ENCODE measurements at regions not wholly inside any gene's neighbourhood (a gene's known extent, or its start where the extent isn't known, plus 50 kb on each side); places are given as distances from the start of the nearest gene placed in this dataset.
A peak's percentile ranks its signal among the peaks of the same experiment; 100 is the strongest.

- no peak overlapping the region for H3K4me3 ChIP-seq (ENCODE audit: low read depth, low read length)
- no peak for DNase-seq (ENCODE audit: low read depth)
- no peak for TF ChIP-seq CTCF (conservative IDR thresholded peaks at IDR 0.05; ENCODE audit: low read depth, low read length)
These were observed 1360.7 kb upstream of the CELF2 start for GRCh38 chr10:9656996-9657395.

- no peak for DNase-seq (ENCODE audit: low read depth)
- H3K4me3 ChIP-seq (ENCODE audit: low read depth, low read length), result no peak overlapping the region
- TF ChIP-seq CTCF (conservative IDR thresholded peaks at IDR 0.05; ENCODE audit: low read depth, low read length), result no peak
These were observed 1360.1 kb upstream of the CELF2 start for GRCh38 chr10:9657530-9657929.

DNA sequence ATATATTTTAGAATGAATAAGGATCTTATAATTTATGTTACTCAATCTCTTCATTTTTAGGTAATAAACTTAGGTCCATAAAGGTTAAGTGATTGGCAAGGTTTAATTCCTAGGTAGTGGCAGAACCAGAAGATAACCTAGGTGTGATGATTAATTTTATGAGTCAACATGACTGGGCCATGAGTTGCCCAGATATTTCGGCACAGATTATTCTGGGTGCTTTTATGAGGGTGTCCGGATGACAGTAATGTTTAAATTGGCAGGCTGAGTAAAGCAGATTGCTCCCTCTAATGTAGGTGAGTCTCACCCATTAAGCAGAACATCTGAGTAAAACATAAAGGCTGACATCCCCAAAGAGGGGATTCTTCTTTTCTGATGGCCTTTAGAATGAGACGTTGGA is 1349.3 kb upstream of the CELF2 start:
- H3K4me3 ChIP-seq (ENCODE audit: low read depth, low read length), result no peak overlapping the region
- TF ChIP-seq CTCF (conservative IDR thresholded peaks at IDR 0.05; ENCODE audit: low read depth, low read length), result no peak
- no peak for DNase-seq (ENCODE audit: low read depth)

DNA sequence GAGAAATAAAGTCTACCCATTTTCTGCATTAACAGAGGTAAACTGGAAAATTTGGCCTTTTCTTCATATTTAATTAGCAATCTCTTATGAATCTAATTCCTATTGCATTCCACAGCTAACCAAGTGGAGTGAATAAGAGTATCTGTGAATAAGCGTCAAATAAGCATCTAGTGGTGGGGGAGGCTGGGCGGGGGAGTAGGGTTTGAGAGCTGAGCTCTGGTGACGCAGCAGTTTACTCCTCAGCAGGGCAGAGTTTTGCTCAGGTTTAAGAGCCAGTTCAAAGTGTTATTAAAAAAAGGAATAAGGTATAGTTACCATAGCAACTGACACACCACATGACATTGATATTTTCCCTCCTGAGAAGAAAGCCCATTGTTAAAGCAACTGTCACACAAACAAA is 1346.8 kb upstream of the CELF2 start:
- no peak for DNase-seq (ENCODE audit: low read depth)
- H3K4me3 ChIP-seq (ENCODE audit: low read depth, low read length), result no peak overlapping the region
- no peak for TF ChIP-seq CTCF (conservative IDR thresholded peaks at IDR 0.05; ENCODE audit: low read depth, low read length)

DNA sequence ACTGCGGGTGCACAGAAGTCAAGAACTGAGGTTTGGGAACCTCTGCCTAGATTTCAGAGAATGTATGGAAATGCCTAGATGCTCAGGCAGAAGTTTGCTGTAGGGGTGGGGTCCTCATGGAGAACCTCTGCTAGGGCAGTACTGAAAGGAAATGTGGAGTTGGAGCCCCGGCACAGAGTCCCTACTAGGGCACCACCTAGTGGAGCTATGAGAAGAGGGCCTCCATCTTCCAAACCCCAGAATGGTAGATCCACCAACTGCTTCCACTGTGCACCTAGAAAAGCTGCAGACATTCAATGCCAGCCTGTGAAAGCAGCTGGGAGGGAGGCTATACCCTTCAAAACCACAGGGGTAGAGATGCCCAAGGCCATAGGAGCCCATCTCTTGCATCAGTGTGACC is 1336.0 kb upstream of the CELF2 start:
- TF ChIP-seq CTCF (conservative IDR thresholded peaks at IDR 0.05; ENCODE audit: low read depth, low read length), result peak; percentile 36
- no peak overlapping the region for H3K4me3 ChIP-seq (ENCODE audit: low read depth, low read length)
- no peak for DNase-seq (ENCODE audit: low read depth)

GRCh38 chr10:9682802-9683201 is 1334.9 kb upstream of the CELF2 start:
- no peak for DNase-seq (ENCODE audit: low read depth)
- TF ChIP-seq CTCF (conservative IDR thresholded peaks at IDR 0.05; ENCODE audit: low read depth, low read length), result no peak
- H3K4me3 ChIP-seq (ENCODE audit: low read depth, low read length), result no peak overlapping the region

DNA sequence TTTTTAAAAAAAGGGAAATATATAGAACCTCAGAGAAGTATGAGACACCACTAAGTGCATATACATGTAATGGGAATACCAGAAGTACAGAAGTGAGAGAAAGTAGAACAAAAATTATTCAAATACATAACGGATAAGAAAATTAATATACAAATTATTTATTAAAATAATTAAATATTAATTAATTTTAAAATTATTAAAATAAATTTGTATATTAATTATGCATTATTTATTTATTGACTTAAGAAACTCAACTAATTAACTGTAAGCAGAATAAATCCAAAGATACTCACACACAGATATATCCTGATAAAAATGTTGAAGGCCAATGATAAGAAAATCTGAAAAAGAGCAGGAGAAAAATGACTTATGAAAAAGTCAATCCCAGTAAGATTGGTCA is 1333.5 kb upstream of the CELF2 start:
- DNase-seq (ENCODE audit: low read depth), result no peak
- no peak overlapping the region for H3K4me3 ChIP-seq (ENCODE audit: low read depth, low read length)
- no peak for TF ChIP-seq CTCF (conservative IDR thresholded peaks at IDR 0.05; ENCODE audit: low read depth, low read length)

Data from choroid plexus epithelial cell (primary cell).